ENCODE measurements at regions not wholly inside any gene's neighbourhood (a gene's known extent, or its start where the extent isn't known, plus 50 kb on each side); places are given as distances from the start of the nearest gene placed in this dataset.

GRCh38 chr6:15970517-15970916 lies 158.4 kb upstream of the MYLIP start (continued):
- TF ChIP-seq ZBTB33 (IDR thresholded peaks at IDR 0.05; ENCODE audit: extremely low read depth, insufficient replicate concordance, low read length) (no peak), EGR1 (IDR thresholded peaks at IDR 0.05; ENCODE audit: low read depth) (no peak)

GRCh38 chr6:15969236-15969778 lies 159.6 kb upstream of the MYLIP start:
- Histone ChIP-seq H3K4me2 (ENCODE audit: low read length) (no peak overlapping the region), H4K20me1 (ENCODE audit: insufficient read depth) (no peaks in the 10 kb centered on the region), H3K4me1 (ENCODE audit: control insufficient read depth in 1 of 2, insufficient read depth in 2 of 2, low read length in 2 of 2) (no peaks in the 10 kb centered on the region), H2AFZ (ENCODE audit: low read depth, low read length, poor library complexity, severe bottlenecking) (no peak overlapping the region), H3K9ac (ENCODE audit: low read length) (no peak overlapping the region), H3K4me3 (replicated peaks in 1 of 2; ENCODE audit: low read depth in 1 of 2, low read length in 2 of 2) (no peak overlapping the region), H3K27ac (ENCODE audit: low read depth, low read length) (no peak overlapping the region), H3K9me3 (ENCODE audit: control insufficient read depth in 1 of 2, insufficient read depth in 1 of 2, low read depth in 1 of 2, low read length in 2 of 2) (no peaks in the 10 kb centered on the region), H3K36me3 (ENCODE audit: control insufficient read depth in 1 of 2, insufficient read depth in 2 of 2, low read length in 2 of 2) (no peaks in the 10 kb centered on the region), H3K27me3 (ENCODE audit: insufficient read depth, low read length) (no peaks in the 10 kb centered on the region), H3K79me2 (ENCODE audit: insufficient read depth, low read length) (no peaks in the 10 kb centered on the region), H3K9me2 (ENCODE audit: insufficient read depth) (no peaks in the 10 kb centered on the region)
- DNase-seq (ENCODE audit: low read depth, low spot score) (no peak), ATAC-seq (no peak)
- no peak for TF ChIP-seq CEBPB (IDR thresholded peaks at IDR 0.05; ENCODE audit: low read depth)
- TF ChIP-seq CBX3 (IDR thresholded peaks at IDR 0.05; ENCODE audit: low read depth): no peak
- TF ChIP-seq POLR2AphosphoS5 (IDR thresholded peaks at IDR 0.05; ENCODE audit: low read depth, low read length): no peak
- TF ChIP-seq CTCF (IDR thresholded peaks at IDR 0.05 in 2 of 3, conservative IDR thresholded peaks at IDR 0.05 in 1 of 3; ENCODE audit: borderline replicate concordance in 1 of 3, insufficient read depth in 1 of 3, low read depth in 2 of 3, low read length in 2 of 3): no peak
- TF ChIP-seq EZH2phosphoT487 (IDR thresholded peaks at IDR 0.05; ENCODE audit: borderline replicate concordance): no peak
- TF ChIP-seq REST (IDR thresholded peaks at IDR 0.05; ENCODE audit: low read depth): no peak
- TF ChIP-seq SIN3A (IDR thresholded peaks at IDR 0.05; ENCODE audit: low read depth): no peak
- TF ChIP-seq RAD21 (IDR thresholded peaks at IDR 0.05; ENCODE audit: low read depth): no peak
- no peak for TF ChIP-seq SP1 (IDR thresholded peaks at IDR 0.05; ENCODE audit: low read depth)
- TF ChIP-seq FOSL1 (IDR thresholded peaks at IDR 0.05; ENCODE audit: low read depth): no peak
- TF ChIP-seq ZNF274 (IDR thresholded peaks at IDR 0.05; ENCODE audit: low read depth, low read length): no peak
- TF ChIP-seq ELF1 (IDR thresholded peaks at IDR 0.05; ENCODE audit: borderline replicate concordance, low read depth): no peak
- no peak for TF ChIP-seq TCF7L2 (IDR thresholded peaks at IDR 0.05; ENCODE audit: borderline replicate concordance, extremely low read depth, insufficient read depth, insufficient read length)
- TF ChIP-seq ATF3 (IDR thresholded peaks at IDR 0.05): no peak
- CTCF ChIA-PET: no interaction called here
- RAD21 ChIA-PET (ENCODE audit: low non-redundant PET in 1 of 2, low total read pairs in 2 of 2, uncharacterized antibody in 2 of 2, unreplicated experiment in 2 of 2): no interaction called here
- intact Hi-C loops (cut with micrococcal nuclease): no loop called here
- POLR2A ChIA-PET: no interaction called here
- BruUV-seq (replicated peaks): no TSS peak
